DMS 273 (cell line): ENCODE measurements at regions not wholly inside any gene's neighbourhood (a gene's known extent, or its start where the extent isn't known, plus 50 kb on each side); places are given as distances from the start of the nearest gene placed in this dataset.

Experiments used
- DNase-seq: peaks from one replicate; lab custom pipeline; 2025; ENCODE audit not compliant: unreplicated experiment; lab: John Stamatoyannopoulos, UW

DNA sequence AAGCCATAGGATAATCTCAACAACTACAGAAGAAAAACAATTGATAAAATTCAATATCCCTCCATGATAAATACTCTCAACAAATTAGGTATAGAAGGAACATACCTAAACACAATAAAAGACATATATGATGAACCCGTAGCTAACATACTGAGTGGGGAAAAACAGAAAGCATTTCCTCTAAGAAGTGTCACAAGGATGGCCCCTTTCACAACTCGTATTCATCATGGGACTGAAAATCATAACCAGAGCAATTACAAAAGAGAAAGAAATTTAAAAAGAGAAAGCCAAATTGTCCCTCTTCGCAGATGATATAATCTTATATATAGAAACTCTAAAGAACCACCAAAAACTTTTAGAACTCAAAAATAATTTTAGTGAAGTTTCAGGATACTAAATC is 146.3 kb upstream of the RGMB start:
- DNase-seq = no peak

DNA sequence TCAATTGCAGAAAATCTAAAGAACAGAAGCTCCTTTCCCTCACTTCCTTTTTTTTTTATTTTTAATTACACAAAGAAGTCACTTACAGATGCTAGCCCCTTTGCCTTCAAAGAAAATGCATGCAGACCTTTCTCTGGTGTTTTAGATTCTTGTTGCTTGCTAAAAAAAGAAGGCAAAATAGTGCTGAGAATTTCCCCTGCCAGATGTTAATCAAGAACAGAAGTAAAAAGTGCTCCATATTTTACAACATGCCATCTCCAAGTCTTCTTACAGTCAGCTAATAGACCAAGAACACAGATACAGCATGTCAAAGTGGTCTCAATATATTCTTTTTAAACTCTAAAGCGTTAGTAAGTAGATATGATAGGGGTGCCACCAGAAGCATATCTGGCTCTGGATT is 142.8 kb upstream of the RGMB start:
- DNase-seq = no peak

DNA sequence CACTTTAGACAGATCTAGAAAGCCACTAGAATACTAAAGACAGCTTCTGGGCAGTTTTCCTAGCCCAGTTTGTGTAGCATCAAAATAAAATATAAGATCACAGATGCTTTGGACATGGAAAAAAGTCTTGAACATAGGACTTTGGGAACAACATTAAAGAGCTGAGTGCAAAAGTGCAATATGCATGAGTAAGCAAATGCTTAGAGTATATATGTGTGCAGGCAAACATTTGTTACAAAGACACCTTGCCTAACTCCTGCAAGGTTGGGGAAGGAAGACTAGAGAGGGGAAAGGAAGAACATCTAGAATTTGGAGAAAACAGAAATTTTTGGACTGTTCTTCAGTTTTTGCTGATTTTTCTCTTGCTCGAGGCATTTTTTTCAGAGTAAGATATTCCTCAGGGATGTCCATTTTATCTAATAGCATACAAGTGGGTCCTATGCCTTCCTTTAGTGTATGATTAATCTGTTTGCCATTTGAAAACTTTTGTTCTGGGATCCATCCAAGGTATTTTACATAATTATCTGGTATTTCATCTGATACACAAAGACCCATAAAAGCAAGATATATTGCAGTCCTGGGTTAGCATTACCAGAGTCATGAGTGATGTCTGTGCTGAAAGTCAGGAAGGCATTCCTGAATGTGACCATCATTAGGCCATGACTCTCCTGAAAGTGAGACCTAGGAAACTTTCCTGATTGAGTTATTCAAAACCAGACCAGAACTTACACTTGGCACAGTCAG is 142.0 kb upstream of the RGMB start:
- no peak for DNase-seq

DNA sequence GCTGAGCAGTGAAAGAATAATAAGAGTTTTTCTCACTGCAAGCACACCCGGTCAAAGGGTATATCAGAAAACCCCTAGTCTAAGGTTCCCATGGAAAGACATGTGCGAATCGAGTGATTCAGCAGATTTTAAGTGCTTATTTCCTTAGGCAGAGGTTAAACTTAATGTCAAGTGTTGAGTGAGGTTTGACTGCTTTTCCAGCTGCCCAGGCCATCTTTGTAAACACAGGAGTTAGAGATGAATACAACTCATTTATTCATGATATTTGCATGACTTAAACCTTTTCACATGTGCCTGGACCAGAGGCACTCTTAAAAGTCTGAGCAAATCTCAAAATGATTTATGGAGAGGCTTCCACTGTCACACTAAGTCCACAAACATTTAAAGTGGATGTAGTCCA is 137.8 kb upstream of the RGMB start:
- no peak for DNase-seq

DNA sequence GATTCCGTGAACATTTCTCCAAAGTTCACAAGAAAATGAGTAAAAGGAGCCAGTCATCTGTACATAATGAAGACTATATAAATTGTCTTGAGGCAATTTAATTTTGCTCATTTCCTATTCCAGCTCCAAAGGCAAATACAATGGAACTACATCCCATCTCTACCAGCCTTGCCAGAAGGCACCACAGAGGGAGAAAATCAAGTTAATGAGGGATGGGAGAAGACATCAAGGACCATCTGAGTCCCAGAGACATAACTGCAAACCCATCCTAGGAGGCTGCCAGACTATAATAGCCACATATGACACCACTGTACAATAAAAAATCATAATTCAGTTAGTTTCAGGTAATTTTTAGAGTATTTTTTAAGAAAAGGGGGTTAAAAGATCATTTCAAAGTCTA is 136.3 kb upstream of the RGMB start:
- DNase-seq = no peak

DNA sequence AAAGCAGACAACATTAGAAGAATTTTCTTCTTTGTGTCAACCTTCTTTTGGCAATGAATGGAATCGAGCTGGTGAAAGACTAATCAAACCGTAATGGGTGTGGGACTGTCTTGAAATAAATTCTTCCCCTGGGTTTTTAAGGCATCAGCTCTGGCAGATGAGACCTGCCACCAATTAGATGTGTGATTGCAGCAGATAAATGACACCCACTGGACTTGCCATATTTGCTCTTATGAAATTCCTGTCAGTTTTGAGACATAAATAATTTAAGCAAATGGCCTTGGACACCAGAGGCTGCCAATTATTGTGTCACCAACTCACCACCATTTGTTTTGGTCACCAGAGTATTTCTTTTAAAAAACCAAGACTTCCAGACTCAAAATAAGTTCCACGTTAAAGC is 135.9 kb upstream of the RGMB start:
- DNase-seq = no peak

DNA sequence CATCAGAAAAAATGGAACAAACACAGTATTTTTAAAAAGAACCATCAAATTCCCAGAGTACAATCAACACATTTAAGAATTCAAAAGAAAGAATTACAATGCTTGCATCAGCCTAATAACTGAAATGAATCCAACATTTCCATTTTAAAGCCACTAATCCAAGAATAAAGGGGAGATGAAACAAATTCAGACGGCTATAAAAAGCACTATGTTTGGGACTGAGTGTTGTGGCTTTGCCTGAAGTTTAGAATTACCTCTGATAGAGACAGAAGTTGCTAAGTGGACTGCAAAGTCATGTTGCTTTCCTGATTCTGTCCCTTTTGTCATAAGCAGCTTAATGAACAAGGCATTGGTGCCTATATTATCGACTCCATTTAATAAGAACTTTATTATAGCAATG is 135.4 kb upstream of the RGMB start:
- DNase-seq = no peak

DNA sequence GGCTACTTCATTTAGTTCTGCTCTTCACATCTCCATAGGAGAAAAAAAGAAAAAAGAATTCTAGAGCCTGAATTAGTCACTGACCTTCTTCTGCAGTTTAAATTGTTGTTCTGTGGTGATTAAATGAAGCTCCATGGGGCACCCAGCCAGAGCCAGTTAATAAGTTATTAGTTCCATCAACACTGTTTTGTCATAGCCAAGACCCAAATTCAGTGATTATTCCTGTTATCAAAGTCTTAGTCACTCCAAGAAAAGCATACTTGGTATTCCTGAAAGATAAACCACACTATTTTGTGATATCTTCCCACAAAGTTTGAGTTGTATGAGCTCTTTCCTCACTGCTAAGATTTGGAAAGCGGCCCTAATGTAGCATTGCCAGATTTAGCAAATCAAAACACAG is 134.8 kb upstream of the RGMB start:
- no peak for DNase-seq

DNA sequence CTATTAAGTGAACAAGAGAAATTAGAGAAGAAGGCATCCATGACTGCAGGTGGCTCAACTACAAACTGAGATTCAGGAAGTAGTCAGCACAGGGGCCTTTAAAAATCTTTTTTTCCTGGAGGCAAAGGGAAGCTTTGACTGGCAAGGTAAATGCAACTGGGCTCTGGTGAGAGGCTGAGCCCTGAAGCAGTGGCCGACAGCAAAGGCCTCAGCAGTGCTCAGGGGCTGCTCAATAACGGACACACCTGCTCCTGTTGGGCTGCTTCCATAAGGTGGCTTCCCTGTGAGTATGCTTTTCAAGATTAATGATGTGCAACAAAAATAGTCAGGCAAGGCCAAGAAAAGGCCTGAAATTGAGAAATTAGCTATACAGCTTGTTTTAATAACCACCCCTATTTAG is 134.2 kb upstream of the RGMB start:
- DNase-seq = no peak

DNA sequence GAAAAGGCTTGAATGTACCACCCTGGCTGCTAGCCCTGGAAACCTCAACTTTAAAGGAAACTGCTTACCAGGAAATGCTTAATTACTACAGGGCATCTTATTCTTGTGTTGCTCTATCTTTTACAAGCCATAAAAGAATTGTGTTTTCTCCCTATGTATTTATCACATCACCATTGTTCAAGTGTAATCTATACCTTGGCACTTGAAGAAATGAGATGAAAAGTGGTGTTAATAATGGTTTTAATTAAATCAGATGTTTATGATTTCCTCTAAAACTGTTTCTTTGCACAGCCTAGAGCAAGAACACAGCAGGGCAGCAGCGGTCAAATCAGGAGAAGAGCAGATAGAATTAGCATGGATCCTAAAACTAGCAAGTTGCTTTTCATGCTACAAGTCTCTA is 131.8 kb upstream of the RGMB start:
- DNase-seq = no peak

DNA sequence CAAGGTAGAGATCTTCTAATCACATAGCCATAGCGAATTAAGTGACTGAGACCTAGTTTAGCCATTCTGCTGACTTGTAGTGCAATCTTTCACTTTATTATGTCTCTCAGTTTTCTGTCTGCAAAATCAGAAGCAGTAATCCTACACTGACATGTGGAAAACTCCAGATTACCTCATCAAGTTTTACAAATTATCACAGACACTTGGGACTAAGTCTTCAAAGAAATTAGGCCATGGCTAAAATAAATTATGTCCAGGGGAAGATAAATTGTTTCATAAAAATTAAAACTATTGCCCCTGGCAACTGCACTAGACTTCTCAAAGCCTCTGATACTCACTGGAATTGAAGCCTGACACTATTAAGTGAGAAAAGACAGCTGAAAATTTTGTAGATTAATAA is 129.9 kb upstream of the RGMB start:
- DNase-seq = no peak

DNA sequence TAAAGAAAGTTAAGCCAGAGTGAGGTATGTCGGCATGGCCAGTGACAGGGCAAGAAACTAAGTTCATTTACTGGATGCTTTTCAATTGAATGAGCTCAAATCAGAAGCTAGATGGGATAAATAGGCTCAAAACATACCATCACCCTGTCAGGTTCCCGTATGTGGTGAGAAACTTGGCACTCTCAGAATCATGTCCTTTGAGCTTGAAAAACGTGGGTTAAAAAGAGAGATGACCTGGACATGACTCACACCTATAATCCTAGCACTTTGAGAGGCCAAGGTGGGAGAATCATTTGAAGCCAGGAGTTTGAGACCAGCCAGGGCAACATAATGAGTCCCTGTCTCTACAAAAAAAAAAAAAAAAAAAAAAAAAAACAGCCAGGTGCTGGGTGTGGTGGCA is 121.7 kb upstream of the RGMB start:
- DNase-seq = no peak

DNA sequence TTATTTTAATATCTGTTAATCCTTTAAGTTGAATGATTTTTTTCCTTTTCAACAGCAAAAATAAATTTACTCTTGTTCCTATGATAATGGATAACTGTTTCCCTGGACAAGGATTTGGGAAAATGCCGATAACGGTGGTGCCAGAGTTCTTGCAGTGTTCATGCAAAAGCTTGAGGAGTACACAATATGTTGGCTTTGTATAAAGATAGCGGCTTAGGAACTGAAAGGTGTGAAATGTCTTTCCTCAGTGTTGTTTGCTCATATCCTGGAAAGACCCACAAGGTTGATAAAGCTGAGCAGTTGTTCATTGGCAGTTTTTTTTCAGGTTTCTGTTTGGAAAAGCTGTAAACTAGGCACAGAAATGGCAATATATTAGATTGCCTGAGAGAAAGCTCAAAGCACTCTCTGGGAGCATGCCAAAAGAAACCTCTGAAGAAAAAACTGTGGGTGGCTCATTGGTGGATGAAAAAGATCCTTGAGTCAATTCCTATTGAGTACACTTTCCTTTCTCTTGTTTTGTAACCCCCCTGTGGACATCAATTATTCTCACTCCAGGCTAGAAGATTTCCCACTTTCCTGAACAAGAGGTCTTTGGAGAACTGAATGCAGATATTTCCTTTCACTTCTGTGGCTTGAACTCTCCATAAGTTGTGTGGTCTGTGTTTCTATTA is 117.2 kb upstream of the RGMB start:
- DNase-seq = no peak

DNA sequence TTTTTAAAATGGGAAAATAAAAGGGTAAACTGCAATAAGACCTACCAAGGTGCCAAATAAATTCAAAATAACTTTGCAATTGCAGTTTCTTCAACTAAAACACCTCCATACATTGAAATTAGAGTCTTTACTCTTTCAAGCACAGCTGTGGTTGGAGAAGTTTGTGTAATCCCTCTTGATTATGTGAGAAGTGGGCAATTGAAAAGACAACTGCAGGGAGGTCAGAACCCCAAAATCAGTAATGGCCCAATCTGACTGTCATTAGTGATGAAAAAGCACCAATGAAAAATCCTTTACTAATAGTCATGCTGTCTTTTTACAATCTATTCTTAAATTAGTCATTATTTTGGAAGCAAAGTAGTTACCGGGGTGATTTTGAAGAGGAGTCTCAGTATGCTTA is 116.7 kb upstream of the RGMB start:
- DNase-seq = no peak

DNA sequence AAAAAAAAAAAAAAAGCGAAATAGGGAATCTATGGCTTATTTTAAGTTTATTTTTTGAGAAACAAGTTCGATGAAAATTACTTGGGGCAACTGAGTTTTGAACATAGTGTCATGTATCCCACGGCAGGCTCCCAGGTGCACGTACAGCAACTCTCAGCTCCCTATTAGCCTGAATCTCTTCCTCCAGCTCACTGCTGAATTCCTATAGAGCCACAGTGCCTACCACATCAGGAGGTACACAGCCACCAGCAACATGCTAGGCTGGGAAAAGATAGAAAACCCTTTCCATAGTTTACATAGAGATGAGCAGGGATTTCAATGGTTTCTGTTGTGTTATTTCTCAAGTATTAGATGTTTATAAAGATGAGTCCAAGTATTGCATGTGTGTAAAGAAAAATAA is 115.9 kb upstream of the RGMB start:
- DNase-seq = no peak

DNA sequence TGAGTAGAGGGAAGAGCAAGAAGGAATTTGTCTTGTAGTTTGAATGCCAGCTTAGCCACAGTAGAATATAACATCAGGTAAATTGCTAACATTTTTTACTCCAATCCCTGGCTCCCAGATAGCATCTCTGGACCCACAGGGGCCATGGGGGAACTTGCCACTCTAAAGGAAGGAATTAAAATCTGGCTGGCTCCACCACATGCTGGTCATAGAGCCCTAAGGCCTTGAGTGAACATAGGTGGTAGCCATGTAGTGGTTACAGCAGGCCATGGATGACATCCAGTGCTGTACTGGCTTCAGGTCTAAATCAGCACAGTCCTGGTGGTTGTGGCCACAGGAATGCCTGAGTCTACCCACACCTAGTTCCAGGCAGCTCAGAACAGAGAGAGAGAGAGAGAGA is 109.9 kb upstream of the RGMB start:
- DNase-seq = no peak

DNA sequence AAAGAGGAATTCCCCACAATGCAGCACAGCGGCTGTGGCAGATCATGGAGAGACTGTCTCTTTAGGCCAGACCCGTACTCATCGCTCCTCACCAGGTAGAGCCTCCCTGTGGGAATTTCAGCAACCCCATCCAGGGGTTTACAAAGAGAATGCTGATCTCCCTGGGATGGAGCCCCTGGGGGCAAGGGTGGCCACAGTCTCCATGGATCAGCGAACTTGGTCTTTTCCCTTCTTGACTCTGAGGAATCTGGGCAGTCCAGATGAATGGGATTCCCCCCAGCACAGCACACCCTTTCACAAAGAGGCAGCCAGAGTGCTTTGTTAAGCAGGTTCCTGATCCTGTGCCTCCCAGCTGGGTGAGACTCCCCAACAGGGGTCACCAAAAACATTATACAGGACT is 108.7 kb upstream of the RGMB start:
- no peak for DNase-seq

DNA sequence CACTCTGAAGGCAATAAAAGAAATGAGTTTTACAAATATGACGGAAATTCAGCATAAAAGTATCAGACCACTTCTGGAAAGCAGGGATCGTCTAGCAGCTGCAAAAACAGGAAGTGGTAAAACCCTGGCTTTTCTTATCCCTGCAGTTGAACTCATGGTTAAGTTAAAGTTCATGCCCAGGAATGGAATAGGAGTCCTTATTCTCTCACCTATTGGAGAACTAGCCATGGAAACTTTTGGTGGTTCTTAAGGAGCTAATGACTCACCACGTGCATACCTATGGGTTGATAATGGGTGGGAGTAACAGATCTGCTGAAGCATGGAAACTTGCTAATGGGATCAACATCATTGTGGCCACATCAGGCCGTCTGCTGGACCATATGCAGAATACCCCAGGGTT is 93.5 kb upstream of the RGMB start:
- no peak for DNase-seq

DNA sequence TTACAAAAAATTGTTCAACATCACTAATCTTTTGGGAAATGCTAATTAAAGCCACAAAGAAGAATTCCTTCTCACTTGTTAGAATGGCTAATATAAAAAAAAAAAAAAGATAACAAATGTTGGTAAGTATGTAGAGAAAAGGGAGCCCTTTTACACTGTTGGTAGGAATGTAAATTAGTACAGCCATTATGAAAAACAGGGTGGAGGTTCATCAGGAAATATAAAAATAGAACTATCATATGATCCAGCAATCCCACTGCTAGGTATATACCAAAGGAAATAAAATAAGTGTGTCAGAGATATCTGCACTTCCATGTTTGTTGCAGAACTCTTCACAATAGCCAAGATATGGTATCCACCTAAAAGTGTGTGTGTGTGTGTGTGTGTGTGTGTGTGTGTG is 83.5 kb upstream of the RGMB start:
- DNase-seq = no peak

DNA sequence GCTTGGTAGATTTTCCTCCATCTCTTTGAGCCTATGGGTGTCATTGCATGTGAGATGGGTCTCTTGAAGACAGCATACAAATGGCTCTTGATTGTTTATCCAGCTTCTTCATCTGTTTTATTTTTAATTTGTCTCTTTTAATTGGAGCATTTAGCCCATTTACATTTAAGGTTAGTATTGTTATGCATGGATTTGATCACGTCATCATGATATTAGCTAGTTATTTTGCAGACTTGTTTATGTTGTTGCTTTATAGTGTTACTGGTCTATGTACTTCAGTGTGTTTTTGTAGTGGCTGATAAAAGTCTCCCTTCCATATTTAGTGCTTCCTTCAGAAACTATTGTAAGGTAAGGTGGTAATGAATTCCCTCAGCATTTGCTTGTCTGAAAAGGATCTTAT is 78.6 kb upstream of the RGMB start:
- no peak for DNase-seq

DNA sequence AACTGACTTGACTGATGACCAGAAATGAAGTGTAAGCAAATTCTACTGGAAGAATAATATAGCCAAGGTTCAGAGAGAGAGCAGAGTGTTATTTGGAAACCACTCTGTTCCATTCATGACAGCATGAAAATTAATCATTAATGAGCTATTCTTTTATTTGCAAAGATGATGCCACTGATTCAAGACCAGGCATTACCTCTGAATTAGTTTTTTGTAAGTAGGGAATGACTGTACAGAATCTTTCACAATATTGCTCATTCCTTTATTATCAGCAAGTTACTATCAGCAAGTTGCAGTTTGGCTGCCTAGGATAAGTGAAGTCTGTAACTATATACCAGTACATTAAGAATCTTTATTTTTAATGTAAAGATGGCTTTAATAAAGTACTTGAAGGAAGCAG is 75.1 kb upstream of the RGMB start:
- no peak for DNase-seq

DNA sequence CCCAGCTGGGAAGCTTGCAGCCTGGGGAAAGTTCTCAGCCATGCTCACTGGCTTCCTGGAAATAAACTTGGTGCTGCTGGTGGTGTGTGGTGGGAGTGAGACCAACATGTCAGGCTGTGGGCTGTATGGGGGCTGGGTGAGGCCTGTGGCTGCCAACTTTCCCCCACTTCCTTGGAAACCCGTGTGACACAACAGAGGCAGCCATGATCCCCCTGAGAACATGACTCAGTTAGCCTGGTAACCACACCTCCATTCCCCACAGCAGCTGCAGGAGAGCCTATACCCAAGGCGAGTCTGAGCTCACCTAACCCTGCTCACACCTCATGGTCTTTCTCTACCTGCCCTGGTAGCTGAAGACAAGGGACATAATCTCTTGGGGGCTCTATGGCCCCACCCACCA is 72.7 kb upstream of the RGMB start:
- DNase-seq = no peak

DNA sequence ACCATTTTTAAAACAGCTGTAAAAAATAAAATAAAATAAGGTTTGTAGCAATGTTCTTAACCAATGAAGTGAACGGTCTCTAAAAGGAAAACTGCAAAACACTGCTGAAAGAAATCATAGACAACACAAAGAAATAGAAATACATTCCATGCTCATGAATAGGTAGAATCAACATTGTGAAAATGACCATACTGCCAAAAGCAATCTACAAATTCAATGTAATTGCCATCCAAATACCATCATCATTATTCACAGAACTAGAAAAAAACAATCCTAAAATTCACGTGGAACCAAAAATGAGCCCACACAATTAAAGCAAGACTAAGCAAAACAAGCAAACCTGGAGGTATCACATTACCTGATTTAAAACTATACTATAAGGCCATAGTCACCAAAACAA is 67.6 kb upstream of the RGMB start:
- no peak for DNase-seq
